Dermis microvascular lymphatic vessel endothelial cell (primary cell): ENCODE measurements at regions not wholly inside any gene's neighbourhood (a gene's known extent, or its start where the extent isn't known, plus 50 kb on each side); places are given as distances from the start of the nearest gene placed in this dataset.

Experiments used
- DNase-seq, 2 donors: peaks; one replicate each; pipeline versions ENCODE4 v3.0.0 to v3.0.0-alpha.2; 2010; ENCODE audit warnings: low read depth in 2 of 2

DNA sequence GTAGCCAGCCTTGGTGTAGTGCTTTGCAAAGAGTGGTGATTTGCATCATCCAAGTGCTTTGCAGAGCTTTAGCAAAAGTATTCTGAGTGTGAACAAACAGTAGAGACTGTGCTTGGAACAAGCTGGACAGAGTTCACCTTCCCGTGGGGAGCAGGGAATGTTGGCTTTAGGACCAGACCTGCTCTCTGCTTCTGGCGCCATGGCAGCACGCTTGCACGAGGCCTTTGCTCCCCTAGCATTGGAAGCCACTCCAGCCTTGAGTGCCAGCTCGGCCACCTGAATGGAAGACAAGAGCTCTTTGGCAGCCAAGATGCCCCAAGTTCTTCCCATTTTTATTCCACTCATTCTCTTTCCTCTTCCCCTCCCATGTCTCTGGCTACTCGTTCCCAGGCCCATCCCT lies 250.8 kb upstream of the OSR1 start:
- DNase-seq: no peak

DNA sequence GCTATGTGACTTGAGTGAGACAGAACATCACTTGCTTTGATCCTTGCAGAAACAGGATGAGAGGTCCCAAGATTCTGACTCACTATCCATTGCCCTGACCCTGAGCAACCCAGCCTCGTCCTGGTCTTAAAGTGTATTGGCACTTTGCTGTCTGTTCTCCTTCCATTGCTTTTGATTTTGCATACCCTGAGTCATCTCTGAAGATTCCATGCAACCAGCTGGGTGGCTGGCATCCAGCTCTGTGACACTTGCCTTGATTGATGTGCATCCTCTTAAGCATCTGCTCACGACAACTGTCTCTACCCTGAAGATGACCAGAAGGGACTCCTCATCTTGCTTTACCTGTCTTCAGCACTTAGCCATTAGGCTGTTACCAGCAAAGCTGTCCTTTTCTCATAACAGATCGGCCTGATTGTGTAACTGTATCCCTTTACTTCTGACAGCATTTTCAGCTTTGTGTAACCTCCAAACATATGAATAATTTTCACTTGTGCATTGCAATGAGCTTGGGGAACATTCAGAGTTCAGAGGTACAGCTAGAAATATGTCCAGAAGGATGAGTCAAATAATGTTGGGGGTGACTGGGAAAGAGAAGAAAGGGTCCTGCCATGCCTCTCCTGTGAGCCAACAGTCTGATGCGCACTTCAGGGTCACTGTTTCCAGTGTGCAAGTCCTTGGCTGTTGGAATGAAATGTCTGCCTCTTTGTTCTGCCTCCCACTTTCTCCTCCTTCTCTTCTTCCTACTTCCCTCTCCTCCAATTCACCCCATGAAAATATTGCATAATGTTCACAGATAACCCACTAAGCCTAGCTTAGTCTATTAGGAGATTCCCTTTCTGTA lies 249.7 kb upstream of the OSR1 start:
- no peak for DNase-seq

- DNase-seq: no peak
These were observed 249.0 kb upstream of the OSR1 start for GRCh38 chr2:19607400-19607799.

DNA sequence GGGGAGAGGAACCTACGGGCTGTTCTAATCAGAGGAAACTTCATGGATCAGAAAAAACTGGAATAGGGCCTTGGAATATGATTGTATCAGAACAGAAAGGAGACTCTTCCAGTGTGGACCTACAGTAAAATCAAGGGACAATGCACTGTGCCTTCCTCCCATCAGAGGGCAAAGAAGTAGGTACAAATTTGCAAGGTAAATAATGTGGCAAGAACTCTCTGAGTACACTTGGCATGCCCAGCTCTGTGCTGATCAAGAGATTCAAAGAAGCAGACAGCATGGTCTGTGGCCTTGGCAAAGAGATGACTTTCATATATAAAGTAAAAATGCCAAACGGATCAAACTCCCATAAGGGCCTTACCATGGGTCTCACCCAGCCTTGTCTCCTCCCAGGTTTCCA lies 242.6 kb upstream of the OSR1 start:
- DNase-seq: no peak

- no peak for DNase-seq
These were observed 242.1 kb upstream of the OSR1 start for GRCh38 chr2:19600506-19600905.

DNA sequence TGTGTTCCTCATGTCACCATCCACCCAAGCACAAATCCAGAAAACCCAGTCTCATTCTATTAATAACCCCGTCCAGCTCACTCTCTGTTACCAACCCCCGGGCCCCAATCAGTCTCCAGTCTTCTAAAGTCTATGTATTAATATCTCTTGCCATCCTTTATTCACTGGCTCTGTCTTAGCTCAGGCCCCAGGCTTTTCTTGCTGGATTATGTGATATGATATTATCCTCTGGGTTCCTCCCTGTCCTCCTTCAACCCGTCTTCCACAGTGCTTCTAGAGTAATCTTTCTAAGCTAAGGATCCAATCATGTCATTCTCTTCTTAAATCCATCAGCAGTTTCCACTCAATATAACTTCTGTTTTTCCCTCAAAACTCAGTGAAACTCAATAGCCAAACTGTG lies 240.5 kb upstream of the OSR1 start:
- no peak for DNase-seq

DNA sequence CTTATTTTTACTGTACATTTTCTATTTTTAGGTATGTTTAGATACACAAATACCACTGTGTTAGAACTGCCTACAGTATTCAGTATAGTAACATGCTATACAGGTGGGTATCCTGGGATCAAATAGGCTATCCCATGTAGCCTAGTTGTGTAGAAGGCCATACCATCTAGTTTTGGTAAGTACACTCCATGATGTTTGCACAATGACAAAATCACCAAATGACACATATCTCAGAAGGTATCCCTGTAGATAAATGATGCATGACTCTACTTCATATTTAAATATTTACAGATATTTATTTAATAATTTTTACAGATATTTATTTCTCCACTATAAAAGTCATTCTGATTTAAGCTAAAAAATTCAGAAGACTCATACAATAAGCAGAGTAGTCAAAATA lies 233.8 kb upstream of the OSR1 start:
- no peak for DNase-seq

- DNase-seq: no peak
These were observed 231.4 kb upstream of the OSR1 start for GRCh38 chr2:19589791-19590190.

- DNase-seq: no peak
These were observed 222.4 kb upstream of the OSR1 start for GRCh38 chr2:19580830-19581229.

DNA sequence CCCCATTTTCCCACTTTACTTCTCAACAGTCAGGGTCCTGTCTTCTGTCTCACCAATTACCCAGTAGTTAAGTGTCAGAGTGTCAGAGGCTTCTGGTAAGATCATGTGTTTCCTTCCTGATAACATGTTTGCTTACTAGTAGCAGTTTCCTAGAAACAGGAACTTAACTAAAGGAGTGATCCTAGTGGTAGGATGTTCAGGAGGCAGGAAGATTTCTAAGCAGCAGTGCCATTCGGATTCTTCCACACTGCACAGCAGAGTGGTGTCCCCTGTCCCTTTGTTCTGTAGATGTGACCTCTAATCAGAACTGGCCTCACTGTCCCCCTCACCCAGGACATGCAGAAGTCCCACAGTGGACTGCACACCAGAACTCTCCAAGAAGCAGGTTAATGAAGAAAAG lies 221.8 kb upstream of the OSR1 start:
- no peak for DNase-seq

- no peak for DNase-seq
These were observed 221.0 kb upstream of the OSR1 start for GRCh38 chr2:19579461-19579860.

DNA sequence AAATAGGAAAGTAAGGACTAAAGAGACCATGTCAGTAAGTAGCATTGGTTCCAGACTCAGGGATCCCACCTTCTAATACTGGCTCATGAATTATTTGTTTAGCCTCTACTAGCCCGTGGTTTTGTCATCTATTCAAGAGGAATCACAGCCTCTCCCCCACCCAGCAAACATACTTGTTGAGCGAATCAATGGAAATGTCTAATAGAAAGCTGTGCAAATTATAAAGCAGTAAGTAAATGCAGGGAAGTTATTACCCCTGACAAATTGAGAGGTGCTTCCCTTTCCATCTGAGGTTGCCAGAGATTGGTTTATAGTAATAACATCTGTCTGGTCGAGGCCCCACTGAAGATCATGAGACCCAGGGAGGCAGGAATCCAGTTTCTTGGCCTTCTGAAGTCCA lies 219.3 kb upstream of the OSR1 start:
- no peak for DNase-seq

GRCh38 chr2:19576411-19576810 lies 218.0 kb upstream of the OSR1 start:
- peak in 1 of 2 donors; percentile 26 for DNase-seq

GRCh38 chr2:19575641-19576040 lies 217.2 kb upstream of the OSR1 start:
- no peak for DNase-seq

GRCh38 chr2:19574778-19575260 lies 216.4 kb upstream of the OSR1 start:
- DNase-seq: peak in 1 of 2 donors; percentile 25

DNA sequence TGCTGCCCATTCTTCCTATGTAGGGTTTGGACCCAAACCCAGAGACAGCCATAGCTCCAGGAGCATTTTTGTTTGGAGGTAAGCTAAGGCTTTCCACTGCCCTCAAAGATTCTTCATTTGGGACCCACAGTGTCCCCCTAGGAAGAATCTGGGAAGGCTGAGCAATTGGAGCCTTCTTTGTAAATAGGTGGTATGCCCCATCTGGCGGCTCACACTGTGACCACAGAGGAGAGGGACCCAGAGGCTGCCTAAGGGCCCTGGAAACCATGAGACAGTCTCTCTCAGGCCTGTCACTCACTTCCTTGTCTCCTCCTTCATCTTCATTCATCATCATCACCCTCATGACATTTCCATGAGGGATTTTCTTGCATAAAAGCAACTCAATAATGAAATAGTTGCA lies 215.4 kb upstream of the OSR1 start:
- no peak for DNase-seq

GRCh38 chr2:19571773-19572172 lies 213.3 kb upstream of the OSR1 start:
- DNase-seq: no peak

GRCh38 chr2:19569300-19569791 lies 210.9 kb upstream of the OSR1 start:
- no peak for DNase-seq

- DNase-seq: no peak
These were observed 210.4 kb upstream of the OSR1 start for GRCh38 chr2:19568809-19569208.

GRCh38 chr2:19560785-19561184 lies 202.4 kb upstream of the OSR1 start:
- no peak for DNase-seq

DNA sequence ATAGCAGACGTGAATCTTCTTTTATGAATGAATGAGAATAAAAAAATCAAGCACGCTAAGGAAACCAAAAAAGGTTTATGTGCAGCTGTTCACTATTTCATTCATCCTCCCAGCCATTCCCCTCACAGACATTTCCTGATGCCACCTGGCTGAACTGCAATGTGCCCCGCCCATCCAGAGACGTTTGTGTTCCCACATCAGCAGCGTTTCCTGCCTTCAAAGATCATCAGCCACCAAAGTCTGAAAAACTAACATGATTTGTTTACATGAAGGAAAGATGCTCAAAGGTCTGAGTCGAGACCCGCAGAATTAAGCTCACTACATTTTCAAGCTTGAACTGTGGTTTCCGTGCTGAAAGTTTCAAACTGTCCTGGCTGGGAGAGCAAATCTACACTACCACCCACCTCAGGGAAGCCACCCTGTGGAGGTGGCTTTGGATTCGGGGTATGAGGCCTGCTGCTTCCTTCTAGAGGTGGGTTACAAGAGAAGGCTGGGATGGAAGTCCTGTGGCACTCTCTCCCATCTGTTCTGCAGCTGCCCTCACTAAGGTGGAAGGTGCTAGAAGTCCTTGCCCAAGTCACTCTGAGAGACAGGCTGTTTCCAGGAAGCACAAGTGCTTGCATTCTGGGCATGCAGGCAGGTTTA lies 201.3 kb upstream of the OSR1 start:
- DNase-seq: no peak

GRCh38 chr2:19556648-19557047 lies 198.2 kb upstream of the OSR1 start:
- no peak for DNase-seq

DNA sequence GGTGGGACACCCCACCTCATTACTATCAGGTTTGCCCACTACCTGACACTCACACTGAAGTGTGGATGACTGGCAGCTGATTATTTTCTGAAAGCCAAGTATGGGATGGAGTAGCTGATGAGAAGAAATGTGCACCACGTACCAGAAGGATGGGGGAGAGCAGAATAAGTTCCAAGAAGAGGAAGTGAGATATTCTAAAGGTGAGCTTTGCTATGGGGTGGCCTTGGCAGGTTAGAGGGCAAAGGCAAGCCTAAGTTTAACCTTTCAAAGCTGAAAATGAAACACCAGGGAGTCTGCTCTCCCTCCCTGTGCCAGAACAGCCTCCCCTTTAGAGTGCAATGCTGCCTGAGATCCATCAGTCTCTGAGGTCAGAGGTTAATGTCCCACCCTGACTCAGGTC lies 196.1 kb upstream of the OSR1 start:
- DNase-seq: no peak
